GM12878 (cell line): ENCODE measurements at regions not wholly inside any gene's neighbourhood (a gene's known extent, or its start where the extent isn't known, plus 50 kb on each side); places are given as distances from the start of the nearest gene placed in this dataset.

Experiments used
- ATAC-seq: fragments of 200-7000 bp; cut with Tn5 transposase; 3 replicates; pipeline ENCODE4 v1.9.1; 2020; ENCODE audit warnings: mild to moderate bottlenecking, moderate library complexity
- BruUV-seq: library from RNA; stranded (reverse); fragments of 400-500 nt; replicated peaks from 2 replicates; lab custom pipeline; 2021; lab: Mats Ljungman, UMichigan
- CTCF ChIA-PET: fragments of 300-600 bp; sonication (Branson Sonifier 250); formaldehyde crosslinking; extraction: SDS; loops from one replicate; lab custom pipeline; 2021; ENCODE audit warnings: inconsistent platforms; lab: Yijun Ruan, JAX
- POLR2A ChIA-PET: fragments of 350-600 bp; formaldehyde crosslinking; extraction: SDS; loops from one replicate; lab custom pipeline; 2021; ENCODE audit warnings: inconsistent platforms; lab: Charles Lee
- RAD21 ChIA-PET: fragments of 300-600 bp; sonication (Branson Sonifier 250); formaldehyde crosslinking; loops from one replicate; lab custom pipeline; 2023; ENCODE audit warnings: antibody characterized with exemption; ENCODE audit not compliant: unreplicated experiment; lab: Charles Lee
- SMC1A ChIA-PET: fragments of 300-600 bp; sonication (Branson Sonifier 250); formaldehyde crosslinking; loops from one replicate; lab custom pipeline; 2023; ENCODE audit not compliant: unreplicated experiment, uncharacterized antibody; lab: Charles Lee
- DNase-seq: peaks from one replicate; pipeline ENCODE4 v3.0.0-alpha.2; 2011; ENCODE audit warnings: low read depth, low spot score
- FAIRE-seq: peaks from 3 replicates; lab custom pipeline; 2011; peaks lifted over from hg19 to GRCh38; lab: Jason Lieb, UNC
- H2AFZ ChIP-seq: 2 replicates; pipeline ENCODE4 v1.6.0; 2011; ENCODE audit warnings: low read depth, low read length, control low read depth; ENCODE audit not compliant: control insufficient read depth
- H3K27ac ChIP-seq: 2 replicates; pipeline ENCODE4 v1.5.1; 2011; ENCODE audit warnings: control low read depth; ENCODE audit not compliant: control insufficient read depth, insufficient read depth
- H3K27me3 ChIP-seq, 2 experiments: replicated peaks in 1 of 2; 2 replicates each; pipeline versions ENCODE4 v1.6.0 to v1.6.1; 2011; ENCODE audit warnings: low read length in 1 of 2; ENCODE audit not compliant: control insufficient read depth in 2 of 2, insufficient read depth in 2 of 2
- H3K36me3 ChIP-seq, 2 experiments: 2 replicates each; pipeline ENCODE4 v1.5.1; 2011; ENCODE audit warnings: low read length in 1 of 2; ENCODE audit not compliant: control insufficient read depth in 2 of 2, insufficient read depth in 2 of 2
- H3K4me1 ChIP-seq: 2 replicates; pipeline ENCODE4 v1.6.1; 2011; ENCODE audit warnings: mild to moderate bottlenecking, low read length, moderate library complexity, mixed read lengths; ENCODE audit not compliant: control insufficient read depth, insufficient read depth
- H3K4me2 ChIP-seq: 2 replicates; pipeline ENCODE4 v1.6.0; 2011; ENCODE audit warnings: control low read depth; ENCODE audit not compliant: control insufficient read depth, insufficient read depth
- H3K4me3 ChIP-seq: fragments of 200-600 bp; sonication (generic); 2 replicates; pipeline ENCODE4 v1.5.1; 2016
- H3K79me2 ChIP-seq: 2 replicates; pipeline ENCODE4 v1.6.0; 2011; ENCODE audit warnings: low read length; ENCODE audit not compliant: control insufficient read depth, insufficient read depth
- H3K9ac ChIP-seq: 2 replicates; pipeline ENCODE4 v1.8.0; 2011; ENCODE audit warnings: low read length, control low read depth, mixed read lengths; ENCODE audit not compliant: control insufficient read depth, insufficient read depth
- H3K9me3 ChIP-seq: replicated peaks from 3 replicates; pipeline ENCODE4 v1.5.1; 2011; ENCODE audit warnings: mild to moderate bottlenecking, low read length; ENCODE audit not compliant: control insufficient read depth, insufficient read depth
- H4K20me1 ChIP-seq: 2 replicates; pipeline ENCODE4 v1.6.0; 2011; ENCODE audit not compliant: control insufficient read depth, insufficient read depth
- ETV6 ChIP-seq, 2 experiments: fragments of 450-650 bp in 1 of 2; IDR thresholded peaks in 1 of 2; conservative IDR thresholded peaks in 1 of 2; 2 replicates each; pipeline ENCODE4 v1.6.1; 2014; ENCODE audit warnings: antibody characterized with exemption in 1 of 2, borderline replicate concordance in 1 of 2, low read depth in 1 of 2, mild to moderate bottlenecking in 1 of 2, moderate library complexity in 1 of 2
- EZH2 ChIP-seq: IDR thresholded peaks from 2 replicates; pipeline ENCODE4 v1.6.1; 2012; ENCODE audit warnings: low read depth, mild to moderate bottlenecking, control low read depth, inconsistent platforms, low read length, borderline replicate concordance; ENCODE audit not compliant: control insufficient read depth
- HDGF ChIP-seq: fragments of 450-650 bp; IDR thresholded peaks from 2 replicates; pipeline ENCODE4 v1.6.1; 2016; ENCODE audit warnings: antibody characterized with exemption
- HSF1 ChIP-seq: fragments of 150-350 bp; IDR thresholded peaks from 2 replicates; pipeline ENCODE4 v1.6.1; 2014; ENCODE audit warnings: mild to moderate bottlenecking, low read depth, low read length
- JUND ChIP-seq: IDR thresholded peaks from 2 replicates; pipeline ENCODE4 v1.6.1; 2012; ENCODE audit warnings: low read depth, mild to moderate bottlenecking, low read length, improper control_type of control experiment, moderate library complexity
- KAT2A ChIP-seq: conservative IDR thresholded peaks from 2 replicates; pipeline ENCODE4 v1.6.1; 2011; ENCODE audit warnings: low read depth, low read length; ENCODE audit not compliant: control insufficient read depth
- KDM1A ChIP-seq: fragments of 200-600 bp; sonication (generic); IDR thresholded peaks from 2 replicates; pipeline ENCODE4 v1.6.1; 2016; ENCODE audit warnings: borderline replicate concordance
- MXI1 ChIP-seq: fragments of 150-350 bp; IDR thresholded peaks from 2 replicates; pipeline ENCODE4 v1.6.1; 2011; ENCODE audit warnings: low read depth, mild to moderate bottlenecking, inconsistent platforms, low read length, improper control_type of control experiment
- NR2C1 ChIP-seq: fragments of 450-650 bp; IDR thresholded peaks from 2 replicates; pipeline ENCODE4 v1.6.1; 2017; ENCODE audit warnings: antibody characterized with exemption, mild to moderate bottlenecking, moderate library complexity
- NR2F1 ChIP-seq: fragments of 450-650 bp; conservative IDR thresholded peaks from 2 replicates; pipeline ENCODE4 v1.6.1; 2017; ENCODE audit warnings: mild to moderate bottlenecking
- PML ChIP-seq: IDR thresholded peaks from 2 replicates; pipeline ENCODE4 v1.6.1; 2012; ENCODE audit warnings: low read length, inconsistent platforms
- RB1 ChIP-seq: fragments of 450-650 bp; formaldehyde crosslinking; IDR thresholded peaks from 2 replicates; pipeline ENCODE4 v1.6.1; 2017; ENCODE audit warnings: mild to moderate bottlenecking, borderline replicate concordance
- RELA ChIP-seq: fragments of 450-650 bp; IDR thresholded peaks from 2 replicates; pipeline ENCODE4 v1.8.0; 2014; ENCODE audit warnings: borderline replicate concordance; ENCODE audit not compliant: partially characterized antibody
- RELB ChIP-seq: fragments of 450-650 bp; IDR thresholded peaks from 2 replicates; pipeline ENCODE4 v1.6.1; 2017; ENCODE audit warnings: low read depth, mild to moderate bottlenecking, moderate library complexity
- SREBF1 ChIP-seq: IDR thresholded peaks from 2 replicates; pipeline ENCODE4 v1.6.1; 2012; ENCODE audit warnings: mild to moderate bottlenecking, low read length
- STAT1 ChIP-seq: fragments of 450-650 bp; conservative IDR thresholded peaks from 2 replicates; pipeline ENCODE4 v1.6.1; 2014; ENCODE audit warnings: antibody characterized with exemption, mild to moderate bottlenecking
- ZNF622 ChIP-seq: fragments of 450-650 bp; IDR thresholded peaks from 2 replicates; pipeline ENCODE4 v1.6.1; 2017; ENCODE audit warnings: mild to moderate bottlenecking, inconsistent platforms
- WGBS: methylation state at CpG from one replicate; pipeline ENCODE4 v1.1.6; 2016; ENCODE audit warnings: low lambda C conversion rate; ENCODE audit not compliant: insufficient replicate concordance, insufficient coverage; ENCODE audit errors: missing lambda C conversion rate; 5-methylcytosine and 5-hydroxymethylcytosine counted together
- in situ Hi-C: fragments of 300-500 bp; cut with MboI; formaldehyde crosslinking; loops from 9 replicates; pipeline ENCODE4 v1.14.3; 2018; ENCODE audit warnings: mixed read lengths
- intact Hi-C: fragments of 100-400 bp; cut with micrococcal nuclease; formaldehyde crosslinking; loops from one replicate; pipeline ENCODE4 v1.14.2; 2022; ENCODE audit not compliant: unreplicated experiment

GRCh38 chr14:41549821-41550607, 56.7 kb upstream of the LRFN5 start:
- H4K20me1 ChIP-seq, result no peaks in the 10 kb centered on the region
- FAIRE-seq (no peak), DNase-seq (no peak), ATAC-seq (no peak)
- H3K9ac ChIP-seq, result no peak overlapping the region
- H3K9me3 ChIP-seq, result no peaks in the 10 kb centered on the region
- intact Hi-C loops, result no loop called here
- TF ChIP-seq PML, result no peak
- TF ChIP-seq EZH2, result no peak
- no peak for TF ChIP-seq ZNF622
- TF ChIP-seq SREBF1, result no peak
- no peak for TF ChIP-seq KAT2A
- TF ChIP-seq RELA, result no peak
- no peak for TF ChIP-seq STAT1
- no peak for TF ChIP-seq MXI1
- no peak for TF ChIP-seq JUND
- no peak for TF ChIP-seq RELB
- no peak for TF ChIP-seq HDGF
- TF ChIP-seq ETV6 (conservative IDR thresholded peaks at IDR 0.05 in 1 of 2, IDR thresholded peaks at IDR 0.05 in 1 of 2; ENCODE audit: borderline replicate concordance in 1 of 2, low read depth in 1 of 2), result no peak
- TF ChIP-seq NR2C1, result no peak
- no peak for TF ChIP-seq HSF1
- no peak for TF ChIP-seq RB1
- TF ChIP-seq NR2F1, result no peak
- TF ChIP-seq KDM1A, result no peak
- no peaks in the 10 kb centered on the region for H3K27me3 ChIP-seq
- ChIA-PET POLR2A (no interaction called here), RAD21 (no interaction called here), CTCF (no interaction called here), SMC1A (no interaction called here)
- no peaks in the 10 kb centered on the region for H3K79me2 ChIP-seq
- BruUV-seq, result no TSS peak
- H3K4me2 ChIP-seq, result no peak overlapping the region
- in situ Hi-C loops, result no loop called here
- WGBS, result 46% methylated on average over 2 of the region's 2 CpGs
- H3K36me3 ChIP-seq, result no peaks in the 10 kb centered on the region
- no peak overlapping the region for H2AFZ ChIP-seq
- no peak overlapping the region for H3K4me3 ChIP-seq
- no peak overlapping the region for H3K27ac ChIP-seq
- H3K4me1 ChIP-seq, result no peaks in the 10 kb centered on the region
